H9 (cell line): ENCODE measurements at regions not wholly inside any gene's neighbourhood (a gene's known extent, or its start where the extent isn't known, plus 50 kb on each side); places are given as distances from the start of the nearest gene placed in this dataset.

ENCODE experiments used
- DNase-seq: peaks from one replicate; pipeline ENCODE4 v3.0.0-alpha.2; 2017
- H2AFZ ChIP-seq: one replicate; pipeline ENCODE4 v1.6.1; 2013; ENCODE audit warnings: mild to moderate bottlenecking, low read length, control low read depth, moderate library complexity
- H2AK5ac ChIP-seq: 2 replicates; pipeline ENCODE4 v1.6.1; 2013; ENCODE audit warnings: low read length, control low read depth, mixed read lengths; ENCODE audit not compliant: insufficient read length
- H2BK120ac ChIP-seq: one replicate; pipeline ENCODE4 v1.6.1; 2013; ENCODE audit warnings: low read depth, mild to moderate bottlenecking, low read length, control low read depth, inconsistent platforms; ENCODE audit not compliant: poor library complexity, severe bottlenecking
- H2BK12ac ChIP-seq: 2 replicates; pipeline ENCODE4 v1.6.1; 2013; ENCODE audit warnings: low read length, control low read depth, mixed read lengths, low read depth; ENCODE audit not compliant: insufficient read length
- H2BK15ac ChIP-seq: 2 replicates; pipeline ENCODE4 v1.6.1; 2013; ENCODE audit warnings: low read depth, low read length, control low read depth
- H2BK20ac ChIP-seq: one replicate; pipeline ENCODE4 v1.6.1; 2013; ENCODE audit warnings: low read depth, mild to moderate bottlenecking, low read length, control low read depth, inconsistent platforms; ENCODE audit not compliant: poor library complexity, severe bottlenecking
- H2BK5ac ChIP-seq: 2 replicates; pipeline ENCODE4 v1.6.1; 2013; ENCODE audit warnings: low read length, control low read depth, mixed read lengths; ENCODE audit not compliant: insufficient read length
- H3K14ac ChIP-seq: 2 replicates; pipeline ENCODE4 v1.6.1; 2013; ENCODE audit warnings: low read length, control low read depth; ENCODE audit not compliant: insufficient read depth
- H3K18ac ChIP-seq: 2 replicates; pipeline ENCODE4 v1.6.1; 2013; ENCODE audit warnings: low read depth, mild to moderate bottlenecking, mixed read lengths, low read length, control low read depth; ENCODE audit not compliant: insufficient read length
- H3K23ac ChIP-seq: 2 replicates; pipeline ENCODE4 v1.6.1; 2013; ENCODE audit warnings: low read length, control low read depth, mixed read lengths, low read depth; ENCODE audit not compliant: insufficient read length
- H3K23me2 ChIP-seq: 2 replicates; pipeline ENCODE4 v1.6.1; 2013; ENCODE audit warnings: low read depth, mild to moderate bottlenecking, mixed read lengths, low read length, control low read depth; ENCODE audit not compliant: insufficient read length, poor library complexity, severe bottlenecking
- H3K27ac ChIP-seq: 2 replicates; pipeline ENCODE4 v1.5.1; 2013; ENCODE audit warnings: low read length, control low read depth, mixed read lengths, low read depth; ENCODE audit not compliant: insufficient read length
- H3K27me3 ChIP-seq: 2 replicates; pipeline ENCODE4 v1.6.1; 2013; ENCODE audit warnings: low read length, control low read depth, inconsistent platforms; ENCODE audit not compliant: insufficient read depth
- H3K4ac ChIP-seq: 2 replicates; pipeline ENCODE4 v1.6.1; 2013; ENCODE audit warnings: low read depth, mild to moderate bottlenecking, control low read depth, inconsistent platforms, low read length, moderate library complexity
- H3K4me1 ChIP-seq: 2 replicates; pipeline ENCODE4 v1.6.1; 2013; ENCODE audit warnings: low read length, control low read depth, inconsistent platforms; ENCODE audit not compliant: insufficient read depth
- H3K4me2 ChIP-seq: 2 replicates; pipeline ENCODE4 v1.6.1; 2013; ENCODE audit warnings: low read length, control low read depth, mixed read lengths; ENCODE audit not compliant: insufficient read length, insufficient read depth
- H3K56ac ChIP-seq: 2 replicates; pipeline ENCODE4 v1.6.1; 2013; ENCODE audit warnings: low read depth, mild to moderate bottlenecking, mixed read lengths, low read length, control low read depth; ENCODE audit not compliant: insufficient read length
- H3K79me1 ChIP-seq: 2 replicates; pipeline ENCODE4 v1.6.1; 2013; ENCODE audit warnings: low read depth, mild to moderate bottlenecking, moderate library complexity, low read length, control low read depth, inconsistent platforms; ENCODE audit not compliant: insufficient read depth, poor library complexity, severe bottlenecking
- H3K79me2 ChIP-seq: 2 replicates; pipeline ENCODE4 v1.6.1; 2013; ENCODE audit warnings: low read length, control low read depth, inconsistent platforms; ENCODE audit not compliant: insufficient read depth
- H3K9ac ChIP-seq: 2 replicates; pipeline ENCODE4 v1.6.1; 2013; ENCODE audit warnings: low read length, control low read depth, mixed read lengths; ENCODE audit not compliant: insufficient read length; ENCODE audit errors: extremely low read depth
- H3K9me3 ChIP-seq: one replicate; pipeline ENCODE4 v1.6.1; 2013; ENCODE audit warnings: low read depth, low read length, inconsistent platforms; ENCODE audit not compliant: control insufficient read depth
- H3T11ph ChIP-seq: one replicate; pipeline ENCODE4 v1.6.1; 2013; ENCODE audit warnings: mild to moderate bottlenecking, low read length, control low read depth, inconsistent platforms
- H4K20me1 ChIP-seq: one replicate; pipeline ENCODE4 v1.6.1; 2013; ENCODE audit not compliant: control insufficient read depth, insufficient read length, insufficient read depth
- H4K5ac ChIP-seq: 2 replicates; pipeline ENCODE4 v1.6.1; 2013; ENCODE audit warnings: low read depth, mild to moderate bottlenecking, mixed read lengths, low read length, control low read depth; ENCODE audit not compliant: insufficient read length
- H4K8ac ChIP-seq: replicated peaks from 2 replicates; pipeline ENCODE4 v1.6.1; 2013; ENCODE audit warnings: low read length, control low read depth, mixed read lengths, low read depth; ENCODE audit not compliant: insufficient read length
- H4K91ac ChIP-seq: 2 replicates; pipeline ENCODE4 v1.6.1; 2013; ENCODE audit warnings: low read depth, mild to moderate bottlenecking, moderate library complexity, mixed read lengths, low read length, control low read depth; ENCODE audit not compliant: insufficient read length
- H3K27ac Mint-ChIP-seq, 3 experiments: 2 replicates in 2 of 3; 3 replicates in 1 of 3; pipeline ENCODE4 v1.8.0; 2020 to 2021; ENCODE audit warnings: mixed read lengths in 3 of 3, mild to moderate bottlenecking in 1 of 3, moderate library complexity in 1 of 3
- H3K27me3 Mint-ChIP-seq: 2 replicates; pipeline ENCODE4 v1.8.0; 2021; ENCODE audit warnings: low read depth, mild to moderate bottlenecking, moderate library complexity, mixed read lengths
- H3K36me3 Mint-ChIP-seq, 3 experiments: 2 replicates in 2 of 3; 3 replicates in 1 of 3; pipeline ENCODE4 v1.8.0; 2020 to 2021; ENCODE audit warnings: low read depth in 3 of 3, mixed read lengths in 3 of 3; ENCODE audit not compliant: insufficient read depth in 1 of 3
- H3K4me1 Mint-ChIP-seq, 2 experiments: 2 replicates each; pipeline ENCODE4 v1.8.0; 2020; ENCODE audit warnings: mixed read lengths in 2 of 2
- H3K4me3 Mint-ChIP-seq, 2 experiments: 2 replicates in 1 of 2; 3 replicates in 1 of 2; pipeline ENCODE4 v1.8.0; 2020 to 2021; ENCODE audit warnings: mild to moderate bottlenecking in 2 of 2, mixed read lengths in 2 of 2, moderate library complexity in 1 of 2
- H3K9me3 Mint-ChIP-seq, 2 experiments: 2 replicates in 1 of 2; 3 replicates in 1 of 2; pipeline ENCODE4 v1.8.0; 2020; ENCODE audit warnings: mild to moderate bottlenecking in 2 of 2, mixed read lengths in 2 of 2, moderate library complexity in 1 of 2
- CTCF ChIP-seq: fragments of 200-600 bp; sonication (generic); conservative IDR thresholded peaks from 3 replicates; pipeline ENCODE4 v1.8.0; 2021; ENCODE audit warnings: antibody characterized with exemption, mild to moderate bottlenecking
- WGBS: extraction: QIAGEN DNeasy Blood & Tissue Kit; methylation state at CpG from one replicate; pipeline ENCODE4 v1.1.7; 2013; ENCODE audit warnings: missing lambda C conversion rate, low lambda C conversion rate, mixed read lengths; ENCODE audit not compliant: insufficient read length; ENCODE audit errors: extremely low coverage; 5-methylcytosine and 5-hydroxymethylcytosine counted together

- WGBS, result no CpG with 5 or more reads among the region's 1 CpG
- H3K79me1 ChIP-seq, result no peaks in the 10 kb centered on the region
- no peak overlapping the region for H3K4me2 ChIP-seq
- H2BK20ac ChIP-seq, result no peak overlapping the region
- Mint-ChIP-seq H3K4me1 (peaks cover 0 to 2% of the 10 kb centered on the region in 2 experiments; a peak in 2 of 4 replicates), H3K27ac (no peak overlapping the region), H3K4me3 (no peak overlapping the region), H3K9me3 (no peaks in the 10 kb centered on the region), H3K27me3 (no peaks in the 10 kb centered on the region), H3K36me3 (no peaks in the 10 kb centered on the region)
- H4K5ac ChIP-seq, result no peak overlapping the region
- H4K20me1 ChIP-seq, result no peaks in the 10 kb centered on the region
- no peak overlapping the region for H4K91ac ChIP-seq
- no peaks in the 10 kb centered on the region for H3K23me2 ChIP-seq
- no peak overlapping the region for H3K14ac ChIP-seq
- no peak overlapping the region for H3K9ac ChIP-seq
- no peak overlapping the region for H2AK5ac ChIP-seq
- H2BK120ac ChIP-seq, result no peak overlapping the region
- H3K27ac ChIP-seq, result no peak overlapping the region
- H3K4ac ChIP-seq, result no peak overlapping the region
- no peak for TF ChIP-seq CTCF
- no peak overlapping the region for H3K56ac ChIP-seq
- no peak overlapping the region for H2BK15ac ChIP-seq
- H3K4me1 ChIP-seq, result no peaks in the 10 kb centered on the region
- no peaks in the 10 kb centered on the region for H3K79me2 ChIP-seq
- no peak overlapping the region for H3K18ac ChIP-seq
- no peaks in the 10 kb centered on the region for H3K27me3 ChIP-seq
- H4K8ac ChIP-seq, result no peak overlapping the region
- no peak for DNase-seq
- no peaks in the 10 kb centered on the region for H3K9me3 ChIP-seq
- no peak overlapping the region for H3K23ac ChIP-seq
- no peak overlapping the region for H3T11ph ChIP-seq
- H2AFZ ChIP-seq, result no peak overlapping the region
- H2BK5ac ChIP-seq, result no peak overlapping the region
- H2BK12ac ChIP-seq, result no peak overlapping the region
These were observed 109.2 kb upstream of the NPY2R start for GRCh38 chr4:155099231-155099630.
